ENCODE measurements at regions not wholly inside any gene's neighbourhood (a gene's known extent, or its start where the extent isn't known, plus 50 kb on each side); places are given as distances from the start of the nearest gene placed in this dataset.

DNA sequence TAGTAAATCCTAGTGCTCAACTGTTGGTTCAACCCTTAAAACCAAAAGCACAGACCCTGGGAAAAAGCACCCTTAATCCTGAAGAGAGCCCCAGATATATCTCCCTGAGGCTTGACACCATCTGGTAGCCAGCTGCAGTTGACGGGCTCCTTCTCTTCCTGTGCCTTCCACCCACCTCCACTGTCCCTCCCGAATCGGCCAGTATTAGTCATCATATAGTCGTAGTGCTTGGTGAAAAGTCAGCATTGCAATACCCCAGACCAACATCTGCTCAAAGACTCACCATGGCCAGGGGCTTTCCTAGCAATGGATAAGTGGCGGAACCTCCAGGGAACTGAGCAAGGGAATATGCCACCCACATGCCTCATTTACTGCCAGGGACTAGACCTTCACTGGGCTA, 125.6 kb upstream of the CRBN start:
- H3K4me3 ChIP-seq (ENCODE audit: low read depth in 1 of 2, low read length in 2 of 2): no peak overlapping the region
- no peak overlapping the region for H3K4me2 ChIP-seq (ENCODE audit: insufficient read depth, low read length)
- no peak for DNase-seq
- H4K20me1 ChIP-seq (ENCODE audit: insufficient read depth, low read length): no peaks in the 10 kb centered on the region
- no peaks in the 10 kb centered on the region for H3K36me3 ChIP-seq (ENCODE audit: insufficient read depth, low read length)
- H3K9ac ChIP-seq (ENCODE audit: low read depth, low read length): no peak overlapping the region
- H3K9me3 ChIP-seq (ENCODE audit: insufficient read depth, low read length, severe bottlenecking): no peaks in the 10 kb centered on the region
- no peaks in the 10 kb centered on the region for H3K79me2 ChIP-seq (ENCODE audit: insufficient read depth, low read length)
- no peak overlapping the region for H2AFZ ChIP-seq (ENCODE audit: low read depth, low read length)
- no peak for ATAC-seq (ENCODE audit: insufficient read depth, low read depth)
- no peak overlapping the region for H3K27ac ChIP-seq (ENCODE audit: low read length)
- TF ChIP-seq CTCF (IDR thresholded peaks at IDR 0.05; ENCODE audit: borderline replicate concordance, extremely low read depth, low read length, poor library complexity, severe bottlenecking) (no peak), EZH2 (IDR thresholded peaks at IDR 0.05; ENCODE audit: borderline replicate concordance, low read depth, low read length, severe bottlenecking) (no peak)
- no peaks in the 10 kb centered on the region for H3K4me1 ChIP-seq (ENCODE audit: insufficient read depth, low read length)
- H3K27me3 ChIP-seq (ENCODE audit: insufficient read depth, low read length, poor library complexity): no peaks in the 10 kb centered on the region

- Histone ChIP-seq H3K4me2 (ENCODE audit: insufficient read depth, low read length) (no peak overlapping the region), H3K27me3 (ENCODE audit: insufficient read depth, low read length, poor library complexity) (no peaks in the 10 kb centered on the region), H2AFZ (ENCODE audit: low read depth, low read length) (no peak overlapping the region), H4K20me1 (ENCODE audit: insufficient read depth, low read length) (no peaks in the 10 kb centered on the region), H3K36me3 (ENCODE audit: insufficient read depth, low read length) (no peaks in the 10 kb centered on the region), H3K4me3 (ENCODE audit: low read depth in 1 of 2, low read length in 2 of 2) (no peak overlapping the region), H3K79me2 (ENCODE audit: insufficient read depth, low read length) (no peaks in the 10 kb centered on the region), H3K27ac (ENCODE audit: low read length) (no peak overlapping the region), H3K9ac (ENCODE audit: low read depth, low read length) (no peak overlapping the region), H3K9me3 (ENCODE audit: insufficient read depth, low read length, severe bottlenecking) (no peaks in the 10 kb centered on the region), H3K4me1 (ENCODE audit: insufficient read depth, low read length) (no peaks in the 10 kb centered on the region)
- ATAC-seq (ENCODE audit: insufficient read depth, low read depth) (no peak), DNase-seq (no peak)
- TF ChIP-seq CTCF (IDR thresholded peaks at IDR 0.05; ENCODE audit: borderline replicate concordance, extremely low read depth, low read length, poor library complexity, severe bottlenecking): no peak
- no peak for TF ChIP-seq EZH2 (IDR thresholded peaks at IDR 0.05; ENCODE audit: borderline replicate concordance, low read depth, low read length, severe bottlenecking)
These were observed 124.1 kb upstream of the CRBN start for GRCh38 chr3:3303636-3304035.

DNA sequence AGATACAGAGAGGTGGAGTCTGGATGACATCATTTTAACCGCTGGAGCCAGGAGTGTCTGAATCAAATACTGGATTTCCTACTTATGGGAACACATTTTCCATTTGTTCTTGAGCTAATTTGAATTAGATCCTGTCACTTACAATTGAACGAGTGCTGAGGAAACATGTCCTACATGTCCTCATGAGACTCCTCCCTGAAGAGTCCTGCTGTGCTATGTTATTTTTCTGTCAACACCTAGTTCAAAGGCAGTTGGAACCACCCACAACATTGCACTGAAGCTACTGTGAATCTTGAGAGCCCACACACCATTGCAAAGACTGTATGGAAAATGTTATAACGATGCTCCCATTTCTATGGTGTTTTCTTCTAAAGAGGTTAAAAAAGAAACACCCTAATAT, 123.5 kb upstream of the CRBN start:
- no peak overlapping the region for H3K9ac ChIP-seq (ENCODE audit: low read depth, low read length)
- no peak overlapping the region for H3K4me3 ChIP-seq (ENCODE audit: low read depth in 1 of 2, low read length in 2 of 2)
- H3K4me1 ChIP-seq (ENCODE audit: insufficient read depth, low read length): no peaks in the 10 kb centered on the region
- TF ChIP-seq CTCF (IDR thresholded peaks at IDR 0.05; ENCODE audit: borderline replicate concordance, extremely low read depth, low read length, poor library complexity, severe bottlenecking): no peak
- TF ChIP-seq EZH2 (IDR thresholded peaks at IDR 0.05; ENCODE audit: borderline replicate concordance, low read depth, low read length, severe bottlenecking): no peak
- H3K36me3 ChIP-seq (ENCODE audit: insufficient read depth, low read length): no peaks in the 10 kb centered on the region
- H4K20me1 ChIP-seq (ENCODE audit: insufficient read depth, low read length): no peaks in the 10 kb centered on the region
- ATAC-seq (ENCODE audit: insufficient read depth, low read depth) (no peak), DNase-seq (no peak)
- no peak overlapping the region for H3K27ac ChIP-seq (ENCODE audit: low read length)
- no peak overlapping the region for H2AFZ ChIP-seq (ENCODE audit: low read depth, low read length)
- H3K4me2 ChIP-seq (ENCODE audit: insufficient read depth, low read length): no peak overlapping the region
- H3K27me3 ChIP-seq (ENCODE audit: insufficient read depth, low read length, poor library complexity): no peaks in the 10 kb centered on the region
- H3K9me3 ChIP-seq (ENCODE audit: insufficient read depth, low read length, severe bottlenecking): no peaks in the 10 kb centered on the region
- H3K79me2 ChIP-seq (ENCODE audit: insufficient read depth, low read length): no peaks in the 10 kb centered on the region

GRCh38 chr3:3301476-3301875, 122.0 kb upstream of the CRBN start:
- H3K27ac ChIP-seq (ENCODE audit: low read length): no peak overlapping the region
- H3K4me2 ChIP-seq (ENCODE audit: insufficient read depth, low read length): no peak overlapping the region
- no peaks in the 10 kb centered on the region for H3K36me3 ChIP-seq (ENCODE audit: insufficient read depth, low read length)
- no peak overlapping the region for H3K9ac ChIP-seq (ENCODE audit: low read depth, low read length)
- peaks cover 12% of the 10 kb centered on the region for H3K4me1 ChIP-seq (ENCODE audit: insufficient read depth, low read length)
- H2AFZ ChIP-seq (ENCODE audit: low read depth, low read length): no peak overlapping the region
- ATAC-seq (ENCODE audit: insufficient read depth, low read depth) (no peak), DNase-seq (no peak)
- TF ChIP-seq CTCF (IDR thresholded peaks at IDR 0.05; ENCODE audit: borderline replicate concordance, extremely low read depth, low read length, poor library complexity, severe bottlenecking) (no peak), EZH2 (IDR thresholded peaks at IDR 0.05; ENCODE audit: borderline replicate concordance, low read depth, low read length, severe bottlenecking) (no peak)
- H4K20me1 ChIP-seq (ENCODE audit: insufficient read depth, low read length): no peaks in the 10 kb centered on the region
- H3K4me3 ChIP-seq (ENCODE audit: low read depth in 1 of 2, low read length in 2 of 2): no peak overlapping the region
- no peaks in the 10 kb centered on the region for H3K27me3 ChIP-seq (ENCODE audit: insufficient read depth, low read length, poor library complexity)
- H3K9me3 ChIP-seq (ENCODE audit: insufficient read depth, low read length, severe bottlenecking): no peaks in the 10 kb centered on the region
- H3K79me2 ChIP-seq (ENCODE audit: insufficient read depth, low read length): no peaks in the 10 kb centered on the region
